ENCODE measurements at regions not wholly inside any gene's neighbourhood (a gene's known extent, or its start where the extent isn't known, plus 50 kb on each side); places are given as distances from the start of the nearest gene placed in this dataset.

DNA sequence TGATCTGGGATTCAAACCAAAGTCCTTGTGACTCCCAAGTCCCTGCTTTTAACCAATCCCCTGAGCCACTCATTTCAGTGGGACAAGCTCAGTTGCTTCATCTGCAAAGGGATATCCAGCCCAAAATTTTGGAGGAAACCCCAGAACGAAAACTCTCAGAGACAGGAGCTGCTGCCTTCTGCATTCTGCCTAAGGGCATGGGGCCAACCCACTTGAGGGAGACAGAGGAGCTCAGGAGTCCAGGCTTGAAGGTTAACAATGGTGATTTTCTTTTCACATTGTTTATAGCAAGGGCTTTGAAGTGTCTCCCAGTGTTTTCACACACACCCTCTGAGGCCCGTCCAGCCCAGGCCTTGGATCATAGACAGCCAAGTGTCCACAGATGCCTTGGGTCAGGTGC, 148.1 kb upstream of the CTTNBP2NL start:
- no peaks in the 10 kb centered on the region for H3K27me3 ChIP-seq (replicated peaks; ENCODE audit: control insufficient read depth, insufficient read depth, low read length)
- no peaks in the 10 kb centered on the region for H3K36me3 ChIP-seq (ENCODE audit: control insufficient read depth, insufficient read depth, low read length, severe bottlenecking)
- H3K9ac ChIP-seq (ENCODE audit: low read length): no peak overlapping the region
- DNase-seq (ENCODE audit: low read depth): no peak
- peaks cover 16% of the 10 kb centered on the region for H3K4me1 ChIP-seq (ENCODE audit: control insufficient read depth, insufficient read depth, low read length)
- H3K9me3 ChIP-seq (ENCODE audit: control insufficient read depth, low read length): no peaks in the 10 kb centered on the region
- no peak overlapping the region for H3K4me3 ChIP-seq (ENCODE audit: low read length)

DNA sequence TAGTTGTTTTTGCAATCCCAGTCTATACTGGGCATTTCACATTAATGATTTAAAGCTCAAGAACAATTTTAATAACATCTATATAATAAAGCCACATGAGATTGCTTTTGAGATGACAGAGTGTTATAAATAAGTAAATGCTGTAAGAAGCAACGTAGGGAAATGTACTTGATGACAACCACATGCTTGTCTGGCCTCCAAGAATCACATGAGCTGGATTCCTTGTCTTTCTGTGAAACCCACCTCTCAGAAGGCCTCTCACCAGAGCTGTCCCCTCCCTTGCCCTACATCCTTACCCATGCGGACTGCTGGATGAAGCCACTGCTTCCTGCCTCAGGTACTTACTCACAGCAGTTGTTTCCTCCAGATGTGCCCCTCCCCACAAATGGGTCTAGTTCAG, 145.1 kb upstream of the CTTNBP2NL start:
- Histone ChIP-seq H3K4me1 (ENCODE audit: control insufficient read depth, insufficient read depth, low read length) (peaks cover 19% of the 10 kb centered on the region), H3K4me3 (ENCODE audit: low read length) (no peak overlapping the region), H3K9me3 (ENCODE audit: control insufficient read depth, low read length) (no peaks in the 10 kb centered on the region), H3K27me3 (replicated peaks; ENCODE audit: control insufficient read depth, insufficient read depth, low read length) (no peaks in the 10 kb centered on the region), H3K9ac (ENCODE audit: low read length) (no peak overlapping the region), H3K36me3 (ENCODE audit: control insufficient read depth, insufficient read depth, low read length, severe bottlenecking) (no peaks in the 10 kb centered on the region)
- DNase-seq (ENCODE audit: low read depth): no peak

DNA sequence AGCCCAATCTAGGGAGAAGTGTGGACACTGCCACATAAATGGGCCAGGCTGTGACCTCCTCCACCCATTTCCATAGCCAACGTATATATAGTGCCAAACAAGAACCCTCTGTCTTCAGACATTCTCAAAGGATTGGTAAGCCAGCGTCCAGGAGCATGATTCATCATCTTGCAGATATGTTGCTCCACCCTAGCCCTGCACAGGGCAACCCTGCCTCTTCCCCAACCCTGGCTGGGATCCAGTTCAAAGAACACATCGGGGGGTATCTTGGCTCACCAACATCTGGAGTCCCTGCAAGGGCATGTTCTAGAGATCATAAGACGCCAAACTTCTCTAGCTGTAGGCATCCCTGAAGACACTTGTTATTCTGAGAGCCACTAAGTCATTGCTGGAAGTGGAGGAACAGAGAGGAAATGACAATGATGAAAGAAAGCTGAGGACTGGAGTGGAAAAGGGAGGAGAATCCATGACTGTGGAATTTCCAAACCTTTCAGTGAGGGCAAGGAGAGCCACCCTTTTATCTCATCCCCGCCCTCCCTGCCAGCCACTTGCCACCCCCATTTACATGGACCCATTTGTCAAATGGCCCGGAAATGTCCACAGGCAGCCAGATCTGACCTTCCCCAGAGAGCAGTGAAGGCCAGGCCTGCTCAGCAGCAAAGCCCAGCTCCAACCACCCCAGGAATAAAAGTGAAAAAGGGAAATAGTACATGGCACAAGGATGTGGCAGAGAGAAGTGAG, 144.1 kb upstream of the CTTNBP2NL start:
- no peaks in the 10 kb centered on the region for H3K27me3 ChIP-seq (replicated peaks; ENCODE audit: control insufficient read depth, insufficient read depth, low read length)
- no peak overlapping the region for H3K4me3 ChIP-seq (ENCODE audit: low read length)
- H3K9ac ChIP-seq (ENCODE audit: low read length): no peak overlapping the region
- peak; percentile 38 for DNase-seq (ENCODE audit: low read depth)
- H3K36me3 ChIP-seq (ENCODE audit: control insufficient read depth, insufficient read depth, low read length, severe bottlenecking): no peaks in the 10 kb centered on the region
- no peaks in the 10 kb centered on the region for H3K9me3 ChIP-seq (ENCODE audit: control insufficient read depth, low read length)
- peaks cover 30% of the 10 kb centered on the region for H3K4me1 ChIP-seq (ENCODE audit: control insufficient read depth, insufficient read depth, low read length)

DNA sequence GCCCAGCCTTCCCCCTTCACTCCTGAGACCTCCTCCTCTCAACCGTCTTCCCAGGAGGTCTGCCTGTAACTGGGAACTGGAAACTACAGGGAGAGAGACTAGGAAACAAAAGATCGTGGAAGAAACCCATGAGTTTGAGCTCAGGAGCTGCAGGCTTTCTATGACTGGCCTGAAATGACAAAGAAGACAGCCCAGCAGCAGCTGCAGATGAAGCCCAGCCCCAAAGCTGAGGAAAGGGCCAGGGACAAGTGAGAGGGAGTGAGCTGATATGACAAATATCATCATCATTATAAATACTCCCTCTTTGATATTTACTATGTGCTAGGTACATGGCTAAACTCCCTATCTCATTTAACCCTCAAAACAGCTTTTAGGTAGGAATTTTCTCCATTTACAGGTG, 142.6 kb upstream of the CTTNBP2NL start:
- Histone ChIP-seq H3K27me3 (replicated peaks; ENCODE audit: control insufficient read depth, insufficient read depth, low read length) (no peaks in the 10 kb centered on the region), H3K4me1 (ENCODE audit: control insufficient read depth, insufficient read depth, low read length) (peaks cover 30% of the 10 kb centered on the region), H3K4me3 (ENCODE audit: low read length) (no peak overlapping the region)

DNA sequence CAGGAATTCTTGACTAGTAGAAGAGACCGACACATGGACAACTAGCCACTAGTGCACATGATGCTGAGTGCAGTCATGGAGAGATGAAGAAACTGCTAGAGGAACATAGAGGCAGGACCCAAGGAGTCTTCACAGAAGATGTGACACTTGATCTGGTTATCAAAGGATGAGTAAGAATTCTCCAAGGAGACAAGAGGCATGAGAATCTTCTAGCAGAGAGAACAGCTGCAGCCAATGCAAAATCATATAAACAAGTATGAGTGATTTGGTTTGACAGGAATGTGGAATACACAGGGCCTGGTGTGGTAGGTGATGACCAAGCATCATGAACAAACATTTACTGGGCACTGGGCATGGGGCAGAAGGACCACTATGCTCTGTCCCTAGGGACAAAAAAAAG, 140.9 kb upstream of the CTTNBP2NL start:
- Histone ChIP-seq H3K4me1 (ENCODE audit: control insufficient read depth, insufficient read depth, low read length) (peaks cover 30% of the 10 kb centered on the region), H3K4me3 (ENCODE audit: low read length) (no peak overlapping the region), H3K36me3 (ENCODE audit: control insufficient read depth, insufficient read depth, low read length, severe bottlenecking) (no peaks in the 10 kb centered on the region), H3K9ac (ENCODE audit: low read length) (no peak overlapping the region), H3K9me3 (ENCODE audit: control insufficient read depth, low read length) (no peaks in the 10 kb centered on the region), H3K27me3 (replicated peaks; ENCODE audit: control insufficient read depth, insufficient read depth, low read length) (peaks cover 3% of the 10 kb centered on the region)
- DNase-seq (ENCODE audit: low read depth): no peak

More for the DNA sequence above, 142.6 kb upstream of the CTTNBP2NL start:
- Histone ChIP-seq H3K36me3 (ENCODE audit: control insufficient read depth, insufficient read depth, low read length, severe bottlenecking) (no peaks in the 10 kb centered on the region), H3K9ac (ENCODE audit: low read length) (no peak overlapping the region), H3K9me3 (ENCODE audit: control insufficient read depth, low read length) (no peaks in the 10 kb centered on the region)
- no peak for DNase-seq (ENCODE audit: low read depth)

DNA sequence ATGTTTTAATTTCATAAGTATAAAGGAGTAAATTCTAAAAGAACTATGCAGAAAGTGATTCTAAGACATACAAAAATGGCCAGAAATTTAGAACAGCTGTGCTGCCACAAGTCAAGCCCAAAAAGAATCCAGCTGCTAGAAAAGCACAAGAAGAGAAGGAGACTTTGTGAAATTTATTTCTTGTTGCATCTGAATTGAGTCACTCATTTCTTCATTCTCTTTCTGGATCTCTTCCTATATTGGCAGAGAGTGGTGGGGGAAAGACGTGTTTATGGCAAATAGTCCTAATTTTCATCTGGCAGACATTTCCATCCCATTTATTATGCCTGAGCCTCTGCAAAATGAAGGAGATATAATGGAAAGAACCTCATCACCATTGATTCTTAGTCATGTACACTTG, 139.6 kb upstream of the CTTNBP2NL start:
- Histone ChIP-seq H3K9me3 (ENCODE audit: control insufficient read depth, low read length) (no peaks in the 10 kb centered on the region), H3K36me3 (ENCODE audit: control insufficient read depth, insufficient read depth, low read length, severe bottlenecking) (no peaks in the 10 kb centered on the region), H3K9ac (ENCODE audit: low read length) (no peak overlapping the region), H3K4me3 (ENCODE audit: low read length) (no peak overlapping the region), H3K27me3 (replicated peaks; ENCODE audit: control insufficient read depth, insufficient read depth, low read length) (peaks cover 3% of the 10 kb centered on the region), H3K4me1 (ENCODE audit: control insufficient read depth, insufficient read depth, low read length) (peaks cover 23% of the 10 kb centered on the region)
- DNase-seq (ENCODE audit: low read depth): no peak

DNA sequence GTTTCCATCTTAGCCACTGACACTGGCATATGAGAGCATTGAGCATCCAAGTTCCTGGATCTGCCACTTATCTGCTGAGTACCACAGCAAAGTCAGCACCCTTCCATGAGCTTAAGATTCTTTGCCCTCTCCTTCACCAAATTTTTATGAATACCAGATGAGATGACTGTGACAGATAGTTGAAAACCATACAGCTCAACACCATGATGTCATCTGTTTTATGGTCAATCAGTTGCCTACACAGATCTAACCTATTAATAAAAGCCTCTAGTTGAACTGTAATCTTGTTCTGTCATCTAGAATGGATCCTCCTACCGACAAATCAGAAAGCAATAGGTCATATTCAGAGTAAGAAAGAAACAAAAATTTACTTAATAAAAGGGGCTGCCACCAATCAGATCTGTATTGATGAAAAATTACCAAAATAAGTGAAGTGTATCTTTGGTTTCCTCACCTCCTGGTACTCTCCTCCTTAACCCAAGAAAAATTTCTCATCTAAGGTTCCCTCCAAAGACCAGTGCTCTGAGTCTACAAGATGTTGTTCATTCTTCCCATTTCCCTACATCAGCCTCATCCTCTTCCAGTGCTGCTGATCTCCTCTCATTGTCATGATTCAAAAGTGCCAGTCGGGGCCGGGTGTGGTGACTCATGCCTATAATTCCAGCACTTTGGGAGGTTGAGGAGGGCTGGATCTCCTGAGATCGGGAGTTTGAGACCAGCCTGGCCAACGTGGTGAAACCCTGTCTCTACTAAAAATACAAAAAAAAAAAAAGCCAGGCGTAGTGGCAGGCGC, 138.8 kb upstream of the CTTNBP2NL start:
- H3K27me3 ChIP-seq (replicated peaks; ENCODE audit: control insufficient read depth, insufficient read depth, low read length): peaks cover 3% of the 10 kb centered on the region
- peaks cover 15% of the 10 kb centered on the region for H3K4me1 ChIP-seq (ENCODE audit: control insufficient read depth, insufficient read depth, low read length)
- no peak for DNase-seq (ENCODE audit: low read depth)
- no peak overlapping the region for H3K9ac ChIP-seq (ENCODE audit: low read length)
- no peak overlapping the region for H3K4me3 ChIP-seq (ENCODE audit: low read length)
- H3K9me3 ChIP-seq (ENCODE audit: control insufficient read depth, low read length): no peaks in the 10 kb centered on the region
- no peaks in the 10 kb centered on the region for H3K36me3 ChIP-seq (ENCODE audit: control insufficient read depth, insufficient read depth, low read length, severe bottlenecking)

DNA sequence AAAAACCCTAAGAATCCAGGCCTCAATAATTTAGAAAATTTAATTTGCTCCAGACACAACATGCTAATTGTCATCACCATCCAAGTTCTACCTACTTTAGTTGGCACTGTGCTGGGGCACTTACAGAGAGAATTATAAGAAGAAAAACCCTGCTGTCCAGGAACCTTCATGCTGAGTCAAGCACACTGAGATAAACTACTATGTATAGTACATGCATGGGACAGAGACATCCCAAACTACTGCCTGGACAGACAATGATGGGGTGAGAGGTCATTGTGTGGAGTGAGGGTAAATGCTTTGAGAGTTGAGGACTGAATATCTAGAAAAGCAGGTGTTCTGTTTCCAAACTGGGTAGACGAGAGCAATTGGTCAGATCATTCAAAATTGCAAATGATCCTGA, 135.3 kb upstream of the CTTNBP2NL start:
- Histone ChIP-seq H3K9me3 (ENCODE audit: control insufficient read depth, low read length) (no peaks in the 10 kb centered on the region), H3K4me1 (ENCODE audit: control insufficient read depth, insufficient read depth, low read length) (peaks cover 42% of the 10 kb centered on the region), H3K27me3 (replicated peaks; ENCODE audit: control insufficient read depth, insufficient read depth, low read length) (peaks cover 3% of the 10 kb centered on the region), H3K9ac (ENCODE audit: low read length) (no peak overlapping the region), H3K4me3 (ENCODE audit: low read length) (no peak overlapping the region), H3K36me3 (ENCODE audit: control insufficient read depth, insufficient read depth, low read length, severe bottlenecking) (no peaks in the 10 kb centered on the region)
- no peak for DNase-seq (ENCODE audit: low read depth)

DNA sequence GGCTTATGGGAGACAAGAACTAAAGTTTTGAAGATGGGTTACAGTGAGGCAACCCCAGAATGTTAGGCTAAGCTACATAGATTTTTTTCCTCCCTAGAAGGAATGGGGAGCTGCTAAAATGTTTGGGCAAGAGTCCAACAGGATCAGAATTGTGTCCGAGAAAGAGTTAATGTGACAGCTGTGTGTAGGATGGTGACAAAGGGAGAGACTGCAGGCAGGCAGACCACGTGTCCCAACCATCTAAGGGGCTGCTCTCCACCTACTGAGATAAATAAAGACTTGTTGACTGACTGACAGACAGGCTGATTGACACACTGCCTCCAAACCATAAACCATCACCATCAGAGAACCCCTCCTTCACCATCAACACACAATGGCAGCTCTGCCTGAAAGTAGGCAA, 133.7 kb upstream of the CTTNBP2NL start:
- Histone ChIP-seq H3K9ac (ENCODE audit: low read length) (no peak overlapping the region), H3K36me3 (ENCODE audit: control insufficient read depth, insufficient read depth, low read length, severe bottlenecking) (no peaks in the 10 kb centered on the region), H3K27me3 (replicated peaks; ENCODE audit: control insufficient read depth, insufficient read depth, low read length) (peaks cover 3% of the 10 kb centered on the region), H3K9me3 (ENCODE audit: control insufficient read depth, low read length) (no peaks in the 10 kb centered on the region), H3K4me1 (ENCODE audit: control insufficient read depth, insufficient read depth, low read length) (peaks cover 44% of the 10 kb centered on the region), H3K4me3 (ENCODE audit: low read length) (no peak overlapping the region)
- DNase-seq (ENCODE audit: low read depth): no peak

DNA sequence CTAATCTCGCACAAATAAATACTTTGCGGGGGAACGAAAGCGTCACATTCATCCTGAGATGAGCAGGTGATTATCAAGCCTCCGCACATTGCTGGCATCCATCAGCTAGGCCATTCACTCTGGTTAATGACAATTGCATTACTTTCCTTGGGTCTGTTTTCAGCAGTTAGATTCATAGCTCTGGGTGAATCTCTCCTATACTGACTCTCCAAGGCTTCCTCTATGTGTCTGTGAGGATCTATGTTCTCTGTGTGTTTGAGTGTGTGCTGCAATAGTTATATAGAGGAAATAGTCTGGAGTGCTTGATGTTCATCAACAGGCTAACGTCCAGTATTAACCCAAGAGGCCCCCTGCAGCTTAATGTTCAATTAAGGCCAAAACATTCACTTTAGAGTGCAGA, 133.0 kb upstream of the CTTNBP2NL start:
- Histone ChIP-seq H3K4me1 (ENCODE audit: control insufficient read depth, insufficient read depth, low read length) (peaks cover 52% of the 10 kb centered on the region), H3K36me3 (ENCODE audit: control insufficient read depth, insufficient read depth, low read length, severe bottlenecking) (no peaks in the 10 kb centered on the region), H3K9ac (ENCODE audit: low read length) (peak overlapping the region; percentile 59), H3K9me3 (ENCODE audit: control insufficient read depth, low read length) (no peaks in the 10 kb centered on the region), H3K27me3 (replicated peaks; ENCODE audit: control insufficient read depth, insufficient read depth, low read length) (peaks cover 3% of the 10 kb centered on the region), H3K4me3 (ENCODE audit: low read length) (no peak overlapping the region)
- DNase-seq (ENCODE audit: low read depth): no peak

DNA sequence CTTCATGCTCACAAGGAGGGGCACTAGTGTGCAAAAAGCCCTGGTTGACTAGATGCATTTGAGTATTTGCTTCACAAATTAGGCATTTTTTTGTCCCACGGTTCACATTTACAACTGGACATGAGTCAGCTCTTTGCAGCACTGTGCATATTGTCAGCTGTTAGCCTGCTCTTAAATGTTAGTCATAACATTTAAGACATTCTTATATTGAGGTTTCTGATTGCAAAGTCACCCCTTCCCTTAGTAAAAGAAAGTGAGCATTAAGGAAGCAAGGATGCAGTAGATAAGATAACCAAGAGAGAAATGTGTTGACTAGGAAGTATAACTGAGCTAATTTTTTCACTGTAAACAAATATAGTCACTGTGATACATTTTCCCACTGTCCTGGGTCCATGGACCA, 132.6 kb upstream of the CTTNBP2NL start:
- H3K4me3 ChIP-seq (ENCODE audit: low read length): peak overlapping the region; percentile 21
- no peaks in the 10 kb centered on the region for H3K9me3 ChIP-seq (ENCODE audit: control insufficient read depth, low read length)
- H3K4me1 ChIP-seq (ENCODE audit: control insufficient read depth, insufficient read depth, low read length): peaks cover 56% of the 10 kb centered on the region
- DNase-seq (ENCODE audit: low read depth): peak; percentile 42
- no peaks in the 10 kb centered on the region for H3K36me3 ChIP-seq (ENCODE audit: control insufficient read depth, insufficient read depth, low read length, severe bottlenecking)
- H3K9ac ChIP-seq (ENCODE audit: low read length): peak overlapping the region; percentile 59
- peaks cover 3% of the 10 kb centered on the region for H3K27me3 ChIP-seq (replicated peaks; ENCODE audit: control insufficient read depth, insufficient read depth, low read length)

Data from adipocyte (in vitro differentiated cells).